ENCODE measurements at regions not wholly inside any gene's neighbourhood (a gene's known extent, or its start where the extent isn't known, plus 50 kb on each side); places are given as distances from the start of the nearest gene placed in this dataset.
"Not testable (repeated sequence)": the region's sequence is repeated elsewhere in the genome, so short reads cannot be mapped to it uniquely, and the experiment has no call there.

DNA sequence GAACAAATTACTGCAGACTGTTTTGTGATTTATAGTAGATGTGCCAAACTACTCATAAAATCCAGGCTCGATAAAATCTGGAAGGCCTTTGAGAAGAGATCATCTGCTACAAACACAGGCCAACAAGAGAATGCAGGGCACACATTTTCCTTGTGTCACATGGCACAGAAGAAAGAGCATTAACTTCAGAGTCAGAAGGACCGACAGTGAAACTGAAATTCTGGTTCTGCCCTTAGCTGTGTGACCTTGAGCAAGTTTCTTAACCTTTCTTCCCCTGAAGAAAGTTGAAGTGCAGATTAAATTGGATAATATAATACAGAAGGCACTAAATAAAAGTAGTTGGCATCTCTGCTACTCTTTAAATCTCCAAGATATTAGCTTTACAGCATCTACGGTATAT, 338.4 kb upstream of the IRAK1BP1 start:
- intact Hi-C loops (cut with DNase I), result no loop called here
- ATAC-seq (no peak), DNase-seq (no peak)
- Histone ChIP-seq H3K27ac (no peak overlapping the region), H3K4me1 (no peaks in the 10 kb centered on the region), H3K9me3 (no peaks in the 10 kb centered on the region), H3K4me3 (no peak overlapping the region), H3K27me3 (no peaks in the 10 kb centered on the region), H3K36me3 (no peaks in the 10 kb centered on the region)
- no peak for TF ChIP-seq CTCF (IDR thresholded peaks at IDR 0.05)

GRCh38 chr6:78530208-78530607, 337.1 kb upstream of the IRAK1BP1 start:
- Histone ChIP-seq H3K4me3 (no peak overlapping the region), H3K9me3 (no peaks in the 10 kb centered on the region), H3K36me3 (no peaks in the 10 kb centered on the region), H3K27me3 (no peaks in the 10 kb centered on the region), H3K4me1 (no peaks in the 10 kb centered on the region), H3K27ac (no peak overlapping the region)
- DNase-seq (no peak), ATAC-seq (no peak)
- intact Hi-C loops (cut with DNase I), result no loop called here
- TF ChIP-seq CTCF (IDR thresholded peaks at IDR 0.05), result no peak

GRCh38 chr6:78533426-78533825, 333.9 kb upstream of the IRAK1BP1 start:
- no peaks in the 10 kb centered on the region for H3K27me3 ChIP-seq
- ATAC-seq (no peak), DNase-seq (no peak)
- TF ChIP-seq CTCF (IDR thresholded peaks at IDR 0.05), result no peak
- intact Hi-C loops (cut with DNase I), result no loop called here
- no peaks in the 10 kb centered on the region for H3K36me3 ChIP-seq
- no peaks in the 10 kb centered on the region for H3K4me1 ChIP-seq
- no peak overlapping the region for H3K4me3 ChIP-seq
- no peak overlapping the region for H3K27ac ChIP-seq
- H3K9me3 ChIP-seq, result no peaks in the 10 kb centered on the region

DNA sequence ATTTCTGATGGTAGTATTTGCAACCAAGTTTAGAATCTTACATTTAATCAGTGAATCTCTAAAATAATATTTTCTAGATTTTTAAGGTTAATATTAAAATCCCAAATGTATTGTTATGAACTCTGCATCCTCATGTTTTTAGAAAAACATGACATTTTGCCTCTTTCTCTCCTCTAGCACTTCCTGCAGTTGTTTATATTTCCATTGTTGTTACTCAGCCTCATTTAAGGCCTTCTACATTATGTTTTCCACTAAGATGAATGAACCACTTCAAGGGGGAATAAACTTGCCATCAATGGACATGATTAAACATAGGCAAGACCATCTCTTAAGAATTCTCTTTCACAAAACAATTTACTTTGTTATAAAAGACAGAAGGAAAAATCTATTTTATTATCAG, 333.5 kb upstream of the IRAK1BP1 start:
- Histone ChIP-seq H3K4me3 (no peak overlapping the region), H3K4me1 (no peaks in the 10 kb centered on the region), H3K27me3 (no peaks in the 10 kb centered on the region), H3K36me3 (no peaks in the 10 kb centered on the region), H3K27ac (no peak overlapping the region), H3K9me3 (no peaks in the 10 kb centered on the region)
- intact Hi-C loops (cut with DNase I), result no loop called here
- ATAC-seq (no peak), DNase-seq (no peak)
- TF ChIP-seq CTCF (IDR thresholded peaks at IDR 0.05), result no peak

DNA sequence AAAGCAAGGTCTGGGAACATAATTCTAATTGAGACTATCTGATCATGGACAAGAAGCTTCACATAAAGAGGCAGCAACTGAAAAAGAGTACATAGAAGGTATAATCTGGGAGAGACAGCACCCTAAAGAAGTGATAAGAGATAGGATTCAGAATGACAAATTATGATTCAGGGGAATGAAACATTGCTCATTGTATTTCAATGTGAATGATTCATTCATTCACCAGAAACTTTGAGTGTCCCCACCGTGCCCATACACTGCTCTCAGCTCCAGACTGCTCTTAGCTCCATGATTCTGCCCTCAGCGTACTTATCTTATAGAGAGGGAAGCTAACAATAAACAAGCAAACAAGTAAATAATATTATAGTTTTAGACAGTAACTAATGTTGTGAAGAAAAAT, 329.3 kb upstream of the IRAK1BP1 start:
- TF ChIP-seq CTCF (IDR thresholded peaks at IDR 0.05), result no peak
- H3K36me3 ChIP-seq, result no peaks in the 10 kb centered on the region
- no peaks in the 10 kb centered on the region for H3K27me3 ChIP-seq
- H3K4me1 ChIP-seq, result no peaks in the 10 kb centered on the region
- ATAC-seq (no peak), DNase-seq (no peak)
- H3K9me3 ChIP-seq, result no peaks in the 10 kb centered on the region
- intact Hi-C loops (cut with DNase I), result no loop called here
- no peak overlapping the region for H3K4me3 ChIP-seq
- no peak overlapping the region for H3K27ac ChIP-seq

DNA sequence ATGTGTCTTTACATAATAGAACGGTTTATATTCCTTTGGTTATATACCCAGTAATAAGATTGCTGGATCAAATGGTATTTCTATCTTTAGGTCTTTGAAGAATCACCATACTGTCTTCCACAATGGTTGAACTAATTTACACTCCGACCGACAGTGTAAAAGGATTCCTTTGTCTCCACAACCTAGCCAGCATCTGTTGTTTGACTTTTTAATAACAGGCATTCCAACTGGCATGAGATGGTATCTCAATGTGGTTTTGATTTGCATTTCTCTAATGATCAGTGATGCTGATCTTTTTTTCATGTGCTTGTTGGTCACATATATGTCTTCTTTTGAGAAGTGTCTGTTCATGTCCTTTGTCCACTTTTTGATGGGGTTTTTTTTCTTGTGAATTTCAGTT, 319.7 kb upstream of the IRAK1BP1 start:
- DNase-seq; H3K4me1 ChIP-seq; H3K36me3 ChIP-seq; H3K9me3 ChIP-seq; H3K27ac ChIP-seq; H3K4me3 ChIP-seq; intact Hi-C loops (cut with DNase I); H3K27me3 ChIP-seq; ATAC-seq: not testable (repeated sequence)

Measured in left lung (tissue), 4 donors.